ENCODE measurements at regions not wholly inside any gene's neighbourhood (a gene's known extent, or its start where the extent isn't known, plus 50 kb on each side); places are given as distances from the start of the nearest gene placed in this dataset.

DNA sequence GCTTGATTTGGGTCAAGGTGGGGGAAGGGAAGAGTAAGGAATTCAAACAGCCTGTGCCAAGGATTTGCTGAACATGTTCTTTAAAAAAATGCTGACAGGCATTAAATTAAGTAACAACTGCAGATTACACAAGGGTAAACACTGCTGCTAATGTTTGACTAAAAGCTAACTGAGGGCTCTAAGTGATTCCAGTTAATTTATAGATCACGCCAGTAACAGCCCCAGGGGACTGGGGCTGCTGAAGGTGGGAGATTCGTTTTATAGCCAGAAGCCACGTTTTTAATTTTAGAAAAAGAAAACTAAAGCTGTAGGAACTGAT lies 321.7 kb downstream of the DLEU7 start:
- 0 out of 2 replicates have a peak, but pooled peaks cover 9% of the 10 kb centered on the region for H3K4me1 ChIP-seq (replicated peaks; ENCODE audit: insufficient read depth)
- no peak overlapping the region for H2AFZ ChIP-seq
- POLR2A ChIA-PET (ENCODE audit: unreplicated experiment), result no interaction called here
- intact Hi-C loops (cut with micrococcal nuclease; ENCODE audit: unreplicated experiment), result no loop called here
- no peaks in the 10 kb centered on the region for H3K9me2 ChIP-seq (ENCODE audit: insufficient read depth)
- BruUV-seq (replicated peaks), result no TSS peak
- H3F3A ChIP-seq (ENCODE audit: insufficient read depth, low read depth), result no peaks in the 10 kb centered on the region
- no peaks in the 10 kb centered on the region for H3K27me3 ChIP-seq (ENCODE audit: insufficient read depth, low read depth)
- H3K79me2 ChIP-seq (ENCODE audit: low read depth), result no peaks in the 10 kb centered on the region
- no peak overlapping the region for H3K4me2 ChIP-seq
- TF ChIP-seq EZH2 (IDR thresholded peaks at IDR 0.05; ENCODE audit: low read depth), result no peak
- TF ChIP-seq, protein P1, sequence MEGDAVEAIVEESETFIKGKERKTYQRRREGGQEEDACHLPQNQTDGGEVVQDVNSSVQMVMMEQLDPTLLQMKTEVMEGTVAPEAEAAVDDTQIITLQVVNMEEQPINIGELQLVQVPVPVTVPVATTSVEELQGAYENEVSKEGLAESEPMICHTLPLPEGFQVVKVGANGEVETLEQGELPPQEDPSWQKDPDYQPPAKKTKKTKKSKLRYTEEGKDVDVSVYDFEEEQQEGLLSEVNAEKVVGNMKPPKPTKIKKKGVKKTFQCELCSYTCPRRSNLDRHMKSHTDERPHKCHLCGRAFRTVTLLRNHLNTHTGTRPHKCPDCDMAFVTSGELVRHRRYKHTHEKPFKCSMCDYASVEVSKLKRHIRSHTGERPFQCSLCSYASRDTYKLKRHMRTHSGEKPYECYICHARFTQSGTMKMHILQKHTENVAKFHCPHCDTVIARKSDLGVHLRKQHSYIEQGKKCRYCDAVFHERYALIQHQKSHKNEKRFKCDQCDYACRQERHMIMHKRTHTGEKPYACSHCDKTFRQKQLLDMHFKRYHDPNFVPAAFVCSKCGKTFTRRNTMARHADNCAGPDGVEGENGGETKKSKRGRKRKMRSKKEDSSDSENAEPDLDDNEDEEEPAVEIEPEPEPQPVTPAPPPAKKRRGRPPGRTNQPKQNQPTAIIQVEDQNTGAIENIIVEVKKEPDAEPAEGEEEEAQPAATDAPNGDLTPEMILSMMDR (conservative IDR thresholded peaks at IDR 0.05), result no peak
- no peak overlapping the region for H3K27ac ChIP-seq
- H4K20me1 ChIP-seq (ENCODE audit: insufficient read depth), result no peaks in the 10 kb centered on the region
- no peaks in the 10 kb centered on the region for H3K9me3 ChIP-seq (ENCODE audit: insufficient read depth, low read depth)
- DNase-seq, result no peak
- CTCF ChIA-PET, result no interaction called here
- H3K4me3 ChIP-seq, result no peak overlapping the region
- H3K36me3 ChIP-seq (ENCODE audit: low read depth), result no peaks in the 10 kb centered on the region

DNA sequence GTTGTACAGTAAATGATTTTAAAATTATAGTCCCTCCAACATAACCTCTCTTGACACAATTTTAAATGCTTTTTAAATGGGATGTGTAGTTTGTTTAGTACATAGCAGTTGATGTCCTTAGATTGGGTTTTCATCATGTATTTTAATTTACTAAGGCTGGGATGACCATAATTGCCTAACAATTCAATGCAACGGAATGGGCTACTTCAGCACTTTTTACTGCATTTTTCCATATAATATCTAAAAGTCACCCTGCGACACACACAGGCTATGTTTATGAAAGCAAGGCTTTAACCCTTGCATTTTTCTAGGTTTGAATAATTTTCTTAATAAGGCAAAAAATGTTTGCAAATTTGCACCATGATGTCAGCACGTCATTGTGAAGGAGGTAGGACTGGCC lies 321.0 kb downstream of the DLEU7 start:
- H3K79me2 ChIP-seq (ENCODE audit: low read depth), result no peaks in the 10 kb centered on the region
- no peaks in the 10 kb centered on the region for H3F3A ChIP-seq (ENCODE audit: insufficient read depth, low read depth)
- no peak overlapping the region for H3K27ac ChIP-seq
- H3K27me3 ChIP-seq (ENCODE audit: insufficient read depth, low read depth), result no peaks in the 10 kb centered on the region
- no TSS peak for BruUV-seq (replicated peaks)
- no peak overlapping the region for H2AFZ ChIP-seq
- H3K36me3 ChIP-seq (ENCODE audit: low read depth), result no peaks in the 10 kb centered on the region
- no peak overlapping the region for H3K4me2 ChIP-seq
- no peaks in the 10 kb centered on the region for H4K20me1 ChIP-seq (ENCODE audit: insufficient read depth)
- ChIA-PET CTCF (no interaction called here), POLR2A (ENCODE audit: unreplicated experiment) (no interaction called here)
- intact Hi-C loops (cut with micrococcal nuclease; ENCODE audit: unreplicated experiment), result no loop called here
- no peaks in the 10 kb centered on the region for H3K9me3 ChIP-seq (ENCODE audit: insufficient read depth, low read depth)
- H3K4me3 ChIP-seq, result no peak overlapping the region
- TF ChIP-seq, protein P1 (conservative IDR thresholded peaks at IDR 0.05), result no peak
- no peak for TF ChIP-seq EZH2 (IDR thresholded peaks at IDR 0.05; ENCODE audit: low read depth)
- no peaks in the 10 kb centered on the region for H3K9me2 ChIP-seq (ENCODE audit: insufficient read depth)
- DNase-seq, result no peak
- H3K4me1 ChIP-seq (replicated peaks; ENCODE audit: insufficient read depth), result 0 out of 2 replicates have a peak, but pooled peaks cover 9% of the 10 kb centered on the region

DNA sequence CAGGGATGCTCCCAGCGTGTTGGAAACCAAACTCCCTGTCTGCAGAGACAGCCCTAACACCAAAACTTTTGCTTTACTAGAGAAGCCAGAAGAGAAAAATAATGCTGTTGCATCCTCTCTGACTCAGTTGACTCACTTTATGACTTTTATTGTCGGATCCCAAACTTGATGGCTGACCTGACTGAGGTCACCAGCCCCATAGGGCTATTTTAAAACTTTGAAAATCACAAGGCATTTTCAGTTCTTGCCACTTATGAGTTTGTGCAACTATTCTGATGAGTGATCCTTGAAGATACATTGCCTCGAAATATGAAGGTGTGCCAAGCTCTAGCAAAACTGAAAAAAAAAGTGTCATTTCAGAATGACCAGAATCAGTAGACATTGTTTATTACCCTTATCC lies 320.2 kb downstream of the DLEU7 start:
- POLR2A ChIA-PET (ENCODE audit: unreplicated experiment), result no interaction called here
- Histone ChIP-seq H3K9me3 (ENCODE audit: insufficient read depth, low read depth) (no peaks in the 10 kb centered on the region), H4K20me1 (ENCODE audit: insufficient read depth) (no peaks in the 10 kb centered on the region), H3K4me1 (replicated peaks; ENCODE audit: insufficient read depth) (0 out of 2 replicates have a peak, but pooled peaks cover 9% of the 10 kb centered on the region), H3K4me3 (no peak overlapping the region), H3K9me2 (ENCODE audit: insufficient read depth) (no peaks in the 10 kb centered on the region), H3K36me3 (ENCODE audit: low read depth) (no peaks in the 10 kb centered on the region), H3F3A (ENCODE audit: insufficient read depth, low read depth) (no peaks in the 10 kb centered on the region), H3K27me3 (ENCODE audit: insufficient read depth, low read depth) (no peaks in the 10 kb centered on the region), H3K79me2 (ENCODE audit: low read depth) (no peaks in the 10 kb centered on the region), H2AFZ (no peak overlapping the region), H3K27ac (no peak overlapping the region), H3K4me2 (no peak overlapping the region)
- DNase-seq, result no peak
- no TSS peak for BruUV-seq (replicated peaks)
- intact Hi-C loops (cut with micrococcal nuclease; ENCODE audit: unreplicated experiment), result no loop called here
- CTCF ChIA-PET, result no interaction called here
- no peak for TF ChIP-seq EZH2 (IDR thresholded peaks at IDR 0.05; ENCODE audit: low read depth)
- TF ChIP-seq, protein P1 (conservative IDR thresholded peaks at IDR 0.05), result no peak

Measured in PC-9 (cell line).